MM.1S (cell line): ENCODE measurements at regions not wholly inside any gene's neighbourhood (a gene's known extent, or its start where the extent isn't known, plus 50 kb on each side); places are given as distances from the start of the nearest gene placed in this dataset.

Experiments used
- DNase-seq: peaks from one replicate; pipeline ENCODE4 v3.0.0-alpha.2; 2015
- H2AFZ ChIP-seq: fragments of 300-600 bp; sonication (generic); 2 replicates; pipeline ENCODE4 v1.6.0; 2016; ENCODE audit warnings: antibody characterized with exemption, low read length
- H3F3A ChIP-seq: fragments of 300-600 bp; sonication (generic); 2 replicates; pipeline ENCODE4 v1.6.1; 2016; ENCODE audit warnings: mild to moderate bottlenecking, antibody characterized with exemption, low read length, moderate library complexity, mixed read lengths; ENCODE audit not compliant: insufficient read depth
- H3K27ac ChIP-seq: fragments of 300-600 bp; sonication (generic); 2 replicates; pipeline ENCODE4 v1.5.1; 2016; ENCODE audit warnings: mild to moderate bottlenecking, low read length
- H3K27me3 ChIP-seq: fragments of 300-600 bp; sonication (generic); replicated peaks from 2 replicates; pipeline ENCODE4 v1.6.0; 2016; ENCODE audit warnings: low read length; ENCODE audit not compliant: insufficient read depth
- H3K36me3 ChIP-seq: fragments of 300-600 bp; sonication (generic); replicated peaks from 2 replicates; pipeline ENCODE4 v1.6.1; 2016; ENCODE audit warnings: mild to moderate bottlenecking, low read length, mixed read lengths; ENCODE audit not compliant: insufficient read depth
- H3K4me1 ChIP-seq: fragments of 300-600 bp; sonication (generic); 2 replicates; pipeline ENCODE4 v1.6.1; 2016; ENCODE audit warnings: low read length, mixed read lengths
- H3K4me2 ChIP-seq: fragments of 300-600 bp; sonication (generic); 2 replicates; pipeline ENCODE4 v1.6.0; 2016; ENCODE audit warnings: low read depth, low read length
- H3K4me3 ChIP-seq: fragments of 300-600 bp; sonication (generic); 2 replicates; pipeline ENCODE4 v1.5.1; 2016; ENCODE audit warnings: low read length, mixed read lengths
- H3K79me2 ChIP-seq: fragments of 300-600 bp; sonication (generic); 2 replicates; pipeline ENCODE4 v1.6.1; 2016; ENCODE audit warnings: mixed run types, low read length, mixed read lengths
- H3K9ac ChIP-seq: fragments of 300-600 bp; sonication (generic); 2 replicates; pipeline ENCODE4 v1.6.1; 2016; ENCODE audit warnings: low read length, mixed read lengths
- H3K9me2 ChIP-seq: fragments of 300-600 bp; sonication (generic); replicated peaks from 2 replicates; pipeline ENCODE4 v1.6.1; 2016; ENCODE audit warnings: mild to moderate bottlenecking, low read length, mixed read lengths; ENCODE audit not compliant: insufficient read depth
- H3K9me3 ChIP-seq: fragments of 300-600 bp; sonication (generic); replicated peaks from 2 replicates; pipeline ENCODE4 v1.6.1; 2016; ENCODE audit warnings: mild to moderate bottlenecking, low read length, mixed read lengths; ENCODE audit not compliant: insufficient read depth
- H4K20me1 ChIP-seq: fragments of 300-600 bp; sonication (generic); 2 replicates; pipeline ENCODE4 v1.6.1; 2016; ENCODE audit warnings: mild to moderate bottlenecking, low read length, moderate library complexity, mixed read lengths; ENCODE audit not compliant: insufficient read depth
- CTCF ChIP-seq: fragments of 300-600 bp; sonication (generic); IDR thresholded peaks from 2 replicates; pipeline ENCODE4 v1.5.1; 2016; ENCODE audit warnings: antibody characterized with exemption, low read length, mixed read lengths
- EZH2 ChIP-seq: fragments of 300-600 bp; sonication (generic); optimal IDR thresholded peaks from 2 replicates; pipeline ENCODE3; 2017; ENCODE audit warnings: low read depth, mild to moderate bottlenecking, antibody characterized with exemption, low read length, mixed read lengths
- EZH2phosphoT487 ChIP-seq: fragments of 300-600 bp; sonication (generic); IDR thresholded peaks from 2 replicates; pipeline ENCODE4 v1.6.1; 2018; ENCODE audit warnings: antibody characterized with exemption, low read length

- no peak for DNase-seq
- Histone ChIP-seq H3K36me3 (no peaks in the 10 kb centered on the region), H3K4me3 (no peak overlapping the region), H3K27ac (no peak overlapping the region), H3K27me3 (no peaks in the 10 kb centered on the region), H4K20me1 (no peaks in the 10 kb centered on the region), H3K9ac (no peak overlapping the region), H2AFZ (no peak overlapping the region), H3K4me2 (no peak overlapping the region), H3K9me3 (no peaks in the 10 kb centered on the region), H3F3A (no peaks in the 10 kb centered on the region), H3K4me1 (peaks cover 7% of the 10 kb centered on the region), H3K9me2 (no peaks in the 10 kb centered on the region), H3K79me2 (no peaks in the 10 kb centered on the region)
- TF ChIP-seq CTCF (no peak), EZH2phosphoT487 (no peak), EZH2 (no peak)
Observed at GRCh38 chr5:134463991-134464760, 52.5 kb upstream of the CDKN2AIPNL start.

- Histone ChIP-seq H2AFZ (no peak overlapping the region), H4K20me1 (no peaks in the 10 kb centered on the region), H3K9ac (no peak overlapping the region), H3K36me3 (no peaks in the 10 kb centered on the region), H3F3A (no peaks in the 10 kb centered on the region), H3K4me2 (no peak overlapping the region), H3K79me2 (no peaks in the 10 kb centered on the region), H3K4me1 (peaks cover 7% of the 10 kb centered on the region), H3K9me3 (no peaks in the 10 kb centered on the region), H3K4me3 (no peak overlapping the region), H3K27me3 (no peaks in the 10 kb centered on the region), H3K27ac (no peak overlapping the region), H3K9me2 (no peaks in the 10 kb centered on the region)
- TF ChIP-seq EZH2phosphoT487 (no peak), EZH2 (no peak), CTCF (no peak)
- no peak for DNase-seq
Observed at GRCh38 chr5:134463176-134463720, 51.6 kb upstream of the CDKN2AIPNL start.

- H4K20me1 ChIP-seq: no peaks in the 10 kb centered on the region
- TF ChIP-seq EZH2phosphoT487: no peak
- TF ChIP-seq EZH2: no peak
- no peak for TF ChIP-seq CTCF
- H3K36me3 ChIP-seq: no peaks in the 10 kb centered on the region
- no peaks in the 10 kb centered on the region for H3K9me3 ChIP-seq
- H3K79me2 ChIP-seq: no peaks in the 10 kb centered on the region
- DNase-seq: no peak
- no peak overlapping the region for H3K4me2 ChIP-seq
- no peaks in the 10 kb centered on the region for H3F3A ChIP-seq
- H3K4me3 ChIP-seq: no peak overlapping the region
- peaks cover 7% of the 10 kb centered on the region for H3K4me1 ChIP-seq
- H3K9ac ChIP-seq: no peak overlapping the region
- H3K27ac ChIP-seq: no peak overlapping the region
- no peaks in the 10 kb centered on the region for H3K27me3 ChIP-seq
- no peak overlapping the region for H2AFZ ChIP-seq
- no peaks in the 10 kb centered on the region for H3K9me2 ChIP-seq
Observed at GRCh38 chr5:134462761-134463160, 51.1 kb upstream of the CDKN2AIPNL start.
